GM13977 (cell line): ENCODE measurements at regions not wholly inside any gene's neighbourhood (a gene's known extent, or its start where the extent isn't known, plus 50 kb on each side); places are given as distances from the start of the nearest gene placed in this dataset.

ENCODE experiments used
- DNase-seq: peaks from one replicate; pipeline ENCODE4 v3.0.0; 2012; ENCODE audit warnings: low spot score
- CTCF ChIP-seq: IDR thresholded peaks from 2 replicates; pipeline ENCODE4 v1.5.1; 2012; ENCODE audit warnings: mild to moderate bottlenecking, control low read depth; ENCODE audit not compliant: insufficient read depth; ENCODE audit errors: extremely low read depth, missing control alignments
- in situ Hi-C: fragments of 300-500 bp; cut with MboI; formaldehyde crosslinking; loops from one replicate; pipeline ENCODE4 v1.12.0; 2022; ENCODE audit warnings: low sequenced_read_pairs, low pct_unique_long_range_greater_than_20kb, mixed read lengths, inconsistent platforms; ENCODE audit not compliant: unreplicated experiment

- in situ Hi-C loops = loop anchor here (25.0 kb wide), 1 partner anchor 817 kb away; no protein-coding TSS in a partner anchor
- no peak for TF ChIP-seq CTCF
- no peak for DNase-seq
Measured at GRCh38 chr2:185645529-185645928, 93.1 kb upstream of the FSIP2 start.

GRCh38 chr2:185658750-185659149 lies 79.9 kb upstream of the FSIP2 start:
- no peak for DNase-seq
- in situ Hi-C loops = no loop called here
- no peak for TF ChIP-seq CTCF

GRCh38 chr2:185663811-185664210 lies 74.8 kb upstream of the FSIP2 start:
- TF ChIP-seq CTCF = no peak
- in situ Hi-C loops = no loop called here
- DNase-seq = no peak

GRCh38 chr2:185664384-185664783 lies 74.2 kb upstream of the FSIP2 start:
- no peak for DNase-seq
- no peak for TF ChIP-seq CTCF
- in situ Hi-C loops = no loop called here

GRCh38 chr2:185665251-185665814 lies 73.3 kb upstream of the FSIP2 start:
- TF ChIP-seq CTCF = no peak
- in situ Hi-C loops = no loop called here
- DNase-seq = no peak

- TF ChIP-seq CTCF = no peak
- in situ Hi-C loops = no loop called here
- no peak for DNase-seq
Measured at GRCh38 chr2:185667452-185667851, 71.2 kb upstream of the FSIP2 start.

- in situ Hi-C loops = no loop called here
- DNase-seq = no peak
Measured at GRCh38 chr2:185668710-185669109, 69.9 kb upstream of the FSIP2 start.

More at GRCh38 chr2:185668710-185669109, 69.9 kb upstream of the FSIP2 start:
- no peak for TF ChIP-seq CTCF
